HEK293 (cell line): ENCODE measurements at regions not wholly inside any gene's neighbourhood (a gene's known extent, or its start where the extent isn't known, plus 50 kb on each side); places are given as distances from the start of the nearest gene placed in this dataset.

Experiments used
- CTCF ChIP-seq: fragments of 450-650 bp; formaldehyde crosslinking; IDR thresholded peaks from 2 replicates; pipeline ENCODE4 v1.5.1; 2016; ENCODE audit warnings: missing biosample characterization, missing genetic modification characterization
- SETDB1 ChIP-seq: IDR thresholded peaks from one replicate; pipeline ENCODE4 v1.6.1; 2017; ENCODE audit warnings: mild to moderate bottlenecking, low read length, moderate library complexity, mixed read lengths; ENCODE audit not compliant: insufficient read length
- SP2 ChIP-seq: fragments of 450-650 bp; formaldehyde crosslinking; IDR thresholded peaks from 2 replicates; pipeline ENCODE4 v1.5.1; 2016; ENCODE audit warnings: missing biosample characterization, missing genetic modification characterization
- ZNF146 ChIP-seq: fragments of 450-650 bp; formaldehyde crosslinking; IDR thresholded peaks from 2 replicates; pipeline ENCODE4 v1.5.1; 2016; ENCODE audit warnings: missing biosample characterization, missing genetic modification characterization
- ZNF23 ChIP-seq: fragments of 450-650 bp; formaldehyde crosslinking; IDR thresholded peaks from 2 replicates; pipeline ENCODE4 v1.5.1; 2016; ENCODE audit warnings: missing biosample characterization, missing genetic modification characterization, borderline replicate concordance
- ZNF423 ChIP-seq: fragments of 450-650 bp; formaldehyde crosslinking; IDR thresholded peaks from 2 replicates; pipeline ENCODE4 v1.5.1; 2016; ENCODE audit warnings: missing biosample characterization, missing genetic modification characterization
- ZNF530 ChIP-seq: fragments of 450-650 bp; formaldehyde crosslinking; IDR thresholded peaks from 2 replicates; pipeline ENCODE4 v1.5.1; 2016; ENCODE audit warnings: low read depth, missing biosample characterization, missing genetic modification characterization
- ZNF548 ChIP-seq: fragments of 450-650 bp; formaldehyde crosslinking; IDR thresholded peaks from 2 replicates; pipeline ENCODE4 v1.5.1; 2016; ENCODE audit warnings: missing biosample characterization, missing genetic modification characterization
- ZNF664 ChIP-seq: fragments of 450-650 bp; formaldehyde crosslinking; IDR thresholded peaks from 2 replicates; pipeline ENCODE4 v1.5.1; 2016; ENCODE audit warnings: missing biosample characterization, missing genetic modification characterization
- ZNF768 ChIP-seq: fragments of 450-650 bp; formaldehyde crosslinking; IDR thresholded peaks from 2 replicates; pipeline ENCODE4 v1.5.1; 2018; ENCODE audit warnings: missing biosample characterization, mild to moderate bottlenecking, missing genetic modification characterization

GRCh38 chr1:70720521-70720920 lies 309.5 kb downstream of the CTH start:
- TF ChIP-seq SETDB1, result no peak
- no peak for TF ChIP-seq ZNF664 (tag by site-specific recombination)
- no peak for TF ChIP-seq ZNF548
- no peak for TF ChIP-seq ZNF23
- no peak for TF ChIP-seq ZNF146
- no peak for TF ChIP-seq ZNF423 (tag by site-specific recombination)
- TF ChIP-seq ZNF530 (tag by site-specific recombination), result no peak
- no peak for TF ChIP-seq SP2 (tag by site-specific recombination)
- no peak for TF ChIP-seq CTCF
- TF ChIP-seq ZNF768, result no peak
